Thyroid gland (tissue), 4 donors: ENCODE measurements at regions not wholly inside any gene's neighbourhood (a gene's known extent, or its start where the extent isn't known, plus 50 kb on each side); places are given as distances from the start of the nearest gene placed in this dataset.
A peak's percentile ranks its signal among the peaks of the same experiment; 100 is the strongest.

Experiments used
- DNase-seq, 2 donors: peaks; one replicate each; pipeline ENCODE4 v3.0.0-alpha.2; 2019
- H3K27ac ChIP-seq, 3 donors: fragments of 200-600 bp; sonication (generic); 1 replicate in 2 of 3; 2 replicates in 1 of 3; pipeline ENCODE4 v1.5.1; 2016 to 2019; ENCODE audit warnings: mild to moderate bottlenecking in 1 of 3, moderate library complexity in 1 of 3
- H3K27me3 ChIP-seq: fragments of 200-600 bp; sonication (generic); one replicate; pipeline ENCODE4 v1.5.1; 2019
- H3K36me3 ChIP-seq, 2 donors: fragments of 200-600 bp; sonication (generic); one replicate each; pipeline ENCODE4 v1.5.1; 2016 to 2019
- H3K4me1 ChIP-seq, 2 donors: fragments of 200-600 bp; sonication (generic); one replicate each; pipeline ENCODE4 v1.5.1; 2017 to 2019
- H3K4me3 ChIP-seq, 3 donors: fragments of 200-600 bp; sonication (generic); replicated peaks in 1 of 3; 1 replicate in 2 of 3; 2 replicates in 1 of 3; pipeline ENCODE4 v1.5.1; 2016; ENCODE audit warnings: mild to moderate bottlenecking in 1 of 3
- H3K9me3 ChIP-seq: fragments of 200-600 bp; sonication (generic); one replicate; pipeline ENCODE4 v1.5.1; 2017
- POLR2A ChIP-seq, 2 donors: fragments of 450-650 bp; IDR thresholded peaks; one replicate each; pipeline ENCODE4 v1.6.1; 2017; ENCODE audit warnings: antibody characterized with exemption in 2 of 2, mild to moderate bottlenecking in 2 of 2, moderate library complexity in 1 of 2
- WGBS, 2 donors: methylation state at CpG; one replicate each; pipeline ENCODE4 v1.1.5; 2017; 5-methylcytosine and 5-hydroxymethylcytosine counted together
- intact Hi-C: fragments of 100-400 bp; cut with DNase I; formaldehyde crosslinking; loops from one replicate; pipeline ENCODE4 v1.15.1; 2023
- TF ChIP-seq, protein P1 (sequence below), 6 experiments: fragments of 200-600 bp in 3 of 6; fragments of 450-650 bp in 3 of 6; sonication (generic) in 3 of 6; IDR thresholded peaks; one replicate each; pipeline ENCODE4 v1.5.1; 2016 to 2019; ENCODE audit warnings: antibody characterized with exemption in 6 of 6, mild to moderate bottlenecking in 2 of 6, inconsistent platforms in 1 of 6, moderate library complexity in 1 of 6

GRCh38 chr1:72837781-72838180 is 555.4 kb upstream of the NEGR1 start:
- no peak overlapping the region for H3K4me3 ChIP-seq
- no peaks in the 10 kb centered on the region for H3K36me3 ChIP-seq
- TF ChIP-seq, protein P1, sequence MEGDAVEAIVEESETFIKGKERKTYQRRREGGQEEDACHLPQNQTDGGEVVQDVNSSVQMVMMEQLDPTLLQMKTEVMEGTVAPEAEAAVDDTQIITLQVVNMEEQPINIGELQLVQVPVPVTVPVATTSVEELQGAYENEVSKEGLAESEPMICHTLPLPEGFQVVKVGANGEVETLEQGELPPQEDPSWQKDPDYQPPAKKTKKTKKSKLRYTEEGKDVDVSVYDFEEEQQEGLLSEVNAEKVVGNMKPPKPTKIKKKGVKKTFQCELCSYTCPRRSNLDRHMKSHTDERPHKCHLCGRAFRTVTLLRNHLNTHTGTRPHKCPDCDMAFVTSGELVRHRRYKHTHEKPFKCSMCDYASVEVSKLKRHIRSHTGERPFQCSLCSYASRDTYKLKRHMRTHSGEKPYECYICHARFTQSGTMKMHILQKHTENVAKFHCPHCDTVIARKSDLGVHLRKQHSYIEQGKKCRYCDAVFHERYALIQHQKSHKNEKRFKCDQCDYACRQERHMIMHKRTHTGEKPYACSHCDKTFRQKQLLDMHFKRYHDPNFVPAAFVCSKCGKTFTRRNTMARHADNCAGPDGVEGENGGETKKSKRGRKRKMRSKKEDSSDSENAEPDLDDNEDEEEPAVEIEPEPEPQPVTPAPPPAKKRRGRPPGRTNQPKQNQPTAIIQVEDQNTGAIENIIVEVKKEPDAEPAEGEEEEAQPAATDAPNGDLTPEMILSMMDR (IDR thresholded peaks at IDR 0.05), result no peak
- TF ChIP-seq POLR2A (IDR thresholded peaks at IDR 0.05), result no peak
- H3K9me3 ChIP-seq, result no peaks in the 10 kb centered on the region
- H3K4me1 ChIP-seq, result no peaks in the 10 kb centered on the region
- no peak for DNase-seq
- intact Hi-C loops, result no loop called here
- no peaks in the 10 kb centered on the region for H3K27me3 ChIP-seq
- no peak overlapping the region for H3K27ac ChIP-seq

DNA sequence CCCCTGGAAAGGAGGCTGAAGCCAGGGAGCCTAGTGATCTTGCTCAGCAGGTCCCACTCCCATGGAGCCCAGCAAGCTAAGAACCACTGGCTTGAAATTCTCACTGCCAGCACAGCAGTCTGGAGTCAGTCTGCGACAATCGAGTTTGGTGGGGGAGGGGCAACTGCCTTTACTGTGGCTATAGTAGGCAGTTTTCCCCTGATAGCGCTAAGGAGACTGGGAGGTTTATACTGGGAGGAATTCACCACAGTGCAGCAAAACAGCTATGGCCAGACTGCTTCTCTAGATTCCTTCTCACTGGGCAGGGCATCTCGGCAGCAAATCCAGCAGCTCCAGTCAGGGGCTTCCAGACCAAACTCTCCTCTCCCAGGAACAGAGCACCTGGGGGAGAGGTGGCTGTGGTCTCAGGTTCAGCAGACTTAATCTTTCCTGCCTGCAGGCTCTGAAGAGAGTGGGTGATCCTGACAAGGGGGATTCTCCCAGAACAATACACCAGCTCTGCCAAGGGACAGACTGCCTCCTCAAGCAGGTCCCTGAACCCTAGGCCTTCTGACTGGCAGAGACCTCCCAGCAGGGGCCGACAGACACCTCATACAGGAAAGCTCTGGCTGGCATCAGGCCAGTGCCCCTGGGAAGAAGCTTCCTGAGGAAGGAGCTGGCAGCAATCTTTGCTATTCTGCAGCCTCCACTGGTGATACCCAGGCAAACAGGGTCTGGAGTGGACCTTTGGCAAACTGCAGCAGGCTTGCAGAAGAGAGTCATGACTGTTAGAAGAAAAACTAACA is 548.5 kb upstream of the NEGR1 start:
- no peak overlapping the region for H3K27ac ChIP-seq
- TF ChIP-seq, protein P1 (IDR thresholded peaks at IDR 0.05), result no peak
- H3K27me3 ChIP-seq, result no peaks in the 10 kb centered on the region
- intact Hi-C loops, result no loop called here
- no peaks in the 10 kb centered on the region for H3K9me3 ChIP-seq
- peak in 1 of 2 donors; percentile 1 for DNase-seq
- H3K4me1 ChIP-seq, result no peaks in the 10 kb centered on the region
- H3K36me3 ChIP-seq, result no peaks in the 10 kb centered on the region
- 54 to 78% methylated on average over 1 to 5 of the region's 5 CpGs for WGBS, 2 donors
- H3K4me3 ChIP-seq, result no peak overlapping the region

DNA sequence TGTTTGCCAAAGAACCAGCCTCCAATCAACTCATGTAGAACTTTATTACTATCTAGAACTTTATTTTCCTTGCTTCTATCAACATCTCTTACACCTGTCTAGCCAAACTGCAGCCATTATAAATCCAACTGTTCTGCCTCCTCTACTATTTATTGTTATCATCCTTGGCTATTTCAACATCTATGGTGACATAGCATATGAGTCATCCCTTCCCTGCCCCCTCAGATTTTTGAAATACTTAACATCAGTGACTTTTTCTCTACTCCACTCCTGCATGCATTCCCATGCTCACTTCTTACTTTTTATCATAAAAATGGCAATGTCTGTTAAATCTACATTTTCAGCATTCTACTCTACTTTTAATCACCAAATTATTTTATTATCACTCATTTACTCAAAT is 544.9 kb upstream of the NEGR1 start:
- no peak overlapping the region for H3K4me3 ChIP-seq

DNA sequence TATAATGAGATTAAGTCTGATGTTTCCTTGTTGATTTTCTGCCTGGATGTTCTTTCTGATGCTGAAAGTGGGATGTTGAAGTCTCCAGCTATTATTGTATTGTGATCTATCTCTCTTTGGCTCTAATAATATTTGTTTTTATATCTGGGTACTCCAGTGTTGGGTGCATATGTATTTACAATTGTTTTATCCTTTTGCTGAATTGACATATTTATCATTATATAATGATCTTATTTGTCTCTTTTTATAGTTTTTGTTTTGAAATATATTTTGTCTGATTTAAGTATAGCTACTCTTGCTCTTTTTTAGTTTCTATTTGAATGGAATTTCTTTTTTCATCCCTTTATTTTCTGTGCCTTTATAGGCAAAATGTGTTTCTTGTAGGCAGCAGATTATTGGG is 522.2 kb upstream of the NEGR1 start:
- H3K27ac ChIP-seq, result no peak overlapping the region
- no peak for TF ChIP-seq POLR2A (IDR thresholded peaks at IDR 0.05)
- TF ChIP-seq, protein P1 (IDR thresholded peaks at IDR 0.05), result no peak
- no peaks in the 10 kb centered on the region for H3K9me3 ChIP-seq
- DNase-seq, result no peak
- H3K4me3 ChIP-seq, result no peak overlapping the region
- intact Hi-C loops, result no loop called here
- H3K27me3 ChIP-seq, result no peaks in the 10 kb centered on the region
- no peaks in the 10 kb centered on the region for H3K4me1 ChIP-seq
- H3K36me3 ChIP-seq, result no peaks in the 10 kb centered on the region

More for the DNA sequence above, 544.9 kb upstream of the NEGR1 start:
- no peak for DNase-seq
- no peaks in the 10 kb centered on the region for H3K4me1 ChIP-seq
- no peaks in the 10 kb centered on the region for H3K27me3 ChIP-seq
- intact Hi-C loops, result no loop called here
- H3K27ac ChIP-seq, result no peak overlapping the region
- H3K36me3 ChIP-seq, result no peaks in the 10 kb centered on the region
- TF ChIP-seq POLR2A (IDR thresholded peaks at IDR 0.05), result no peak
- TF ChIP-seq, protein P1 (IDR thresholded peaks at IDR 0.05), result no peak
- H3K9me3 ChIP-seq, result no peaks in the 10 kb centered on the region

DNA sequence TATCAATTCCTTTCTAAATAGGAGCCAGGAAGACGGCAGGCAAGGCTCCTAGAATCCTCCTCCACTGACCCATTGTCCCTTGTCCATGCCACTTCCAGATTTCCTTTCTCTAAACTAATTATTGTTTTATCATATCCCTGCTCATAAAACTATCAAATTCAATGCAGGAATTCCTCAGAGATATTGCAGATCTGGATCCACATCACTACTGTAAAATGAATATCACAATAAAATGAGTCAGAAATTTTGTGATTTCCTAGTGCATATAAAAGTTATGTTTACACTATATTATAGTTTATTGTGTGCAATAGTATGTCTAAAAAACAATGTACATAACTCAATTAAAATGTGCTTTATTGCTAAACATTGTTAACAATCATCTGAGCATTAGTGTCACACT is 498.7 kb upstream of the NEGR1 start:
- Histone ChIP-seq H3K27ac (no peak overlapping the region), H3K4me3 (no peak overlapping the region), H3K9me3 (no peaks in the 10 kb centered on the region), H3K4me1 (no peaks in the 10 kb centered on the region), H3K36me3 (no peaks in the 10 kb centered on the region), H3K27me3 (no peaks in the 10 kb centered on the region)
- TF ChIP-seq, protein P1 (IDR thresholded peaks at IDR 0.05), result no peak
- TF ChIP-seq POLR2A (IDR thresholded peaks at IDR 0.05), result no peak
- DNase-seq, result no peak
- WGBS, 2 donors, result 80 to 86% methylated on average over 1 of the region's 1 CpG
- intact Hi-C loops, result no loop called here
